Osteoblast (primary cell): ENCODE measurements at regions not wholly inside any gene's neighbourhood (a gene's known extent, or its start where the extent isn't known, plus 50 kb on each side); places are given as distances from the start of the nearest gene placed in this dataset.

Source experiments
- DNase-seq: peaks from one replicate; pipeline ENCODE4 v3.0.0; 2011; ENCODE audit warnings: low spot score, mixed read lengths; ENCODE audit not compliant: insufficient read length; ENCODE audit errors: missing footprints
- H2AFZ ChIP-seq: 2 replicates; pipeline ENCODE4 v1.6.0; 2011; ENCODE audit warnings: mild to moderate bottlenecking, low read length
- H3K27ac ChIP-seq: 2 replicates; pipeline ENCODE4 v1.5.1; 2011; ENCODE audit warnings: mild to moderate bottlenecking, low read depth, low read length, moderate library complexity
- H3K27me3 ChIP-seq: 2 replicates; pipeline ENCODE4 v1.6.0; 2012; ENCODE audit warnings: mild to moderate bottlenecking, control low read depth, inconsistent platforms, low read length, moderate library complexity; ENCODE audit not compliant: insufficient read depth
- H3K36me3 ChIP-seq: 2 replicates; pipeline ENCODE4 v1.5.1; 2011; ENCODE audit warnings: mild to moderate bottlenecking, low read length, control low read depth, moderate library complexity; ENCODE audit not compliant: insufficient read depth
- H3K4me1 ChIP-seq: 2 replicates; pipeline ENCODE4 v1.5.1; 2011; ENCODE audit warnings: mild to moderate bottlenecking, low read length, control low read depth, moderate library complexity; ENCODE audit not compliant: insufficient read depth
- H3K4me2 ChIP-seq: 2 replicates; pipeline ENCODE4 v1.6.0; 2011; ENCODE audit warnings: mild to moderate bottlenecking, low read length; ENCODE audit not compliant: insufficient read depth
- H3K4me3 ChIP-seq: fragments of 200-600 bp; sonication (generic); 3 replicates; pipeline ENCODE4 v1.5.1; 2012; ENCODE audit warnings: mild to moderate bottlenecking, low read length, inconsistent platforms; ENCODE audit not compliant: insufficient read depth
- H3K79me2 ChIP-seq: 2 replicates; pipeline ENCODE4 v1.6.0; 2012; ENCODE audit warnings: mild to moderate bottlenecking, low read length, control low read depth, inconsistent platforms; ENCODE audit not compliant: insufficient read depth
- H3K9me3 ChIP-seq: 2 replicates; pipeline ENCODE4 v1.5.1; 2011; ENCODE audit warnings: low read depth, low read length, control low read depth
- H4K20me1 ChIP-seq: 2 replicates; pipeline ENCODE4 v1.6.0; 2012; ENCODE audit warnings: mild to moderate bottlenecking, low read length, control low read depth; ENCODE audit not compliant: insufficient read depth
- CTCF ChIP-seq: IDR thresholded peaks from 2 replicates; pipeline ENCODE4 v1.5.1; 2011; ENCODE audit warnings: mild to moderate bottlenecking, low read depth, low read length, moderate library complexity; ENCODE audit errors: extremely low read depth

GRCh38 chr13:73228546-73228945, 169.7 kb downstream of the KLF5 start:
- no peaks in the 10 kb centered on the region for H3K27me3 ChIP-seq
- no peak overlapping the region for H3K27ac ChIP-seq
- no peak overlapping the region for H3K4me2 ChIP-seq
- no peaks in the 10 kb centered on the region for H3K79me2 ChIP-seq
- H3K4me3 ChIP-seq, result no peak overlapping the region
- H2AFZ ChIP-seq, result no peak overlapping the region
- no peaks in the 10 kb centered on the region for H3K9me3 ChIP-seq
- DNase-seq, result peak; percentile 44
- peaks cover 4% of the 10 kb centered on the region for H3K4me1 ChIP-seq
- H3K36me3 ChIP-seq, result no peaks in the 10 kb centered on the region
- no peaks in the 10 kb centered on the region for H4K20me1 ChIP-seq
- peak; percentile 17 for TF ChIP-seq CTCF

- Histone ChIP-seq H2AFZ (no peak overlapping the region), H3K27me3 (no peaks in the 10 kb centered on the region), H3K4me2 (no peak overlapping the region), H3K27ac (no peak overlapping the region), H3K36me3 (no peaks in the 10 kb centered on the region), H3K4me3 (no peak overlapping the region), H3K9me3 (no peaks in the 10 kb centered on the region), H4K20me1 (no peaks in the 10 kb centered on the region), H3K79me2 (no peaks in the 10 kb centered on the region), H3K4me1 (peaks cover 4% of the 10 kb centered on the region)
- DNase-seq, result no peak
- no peak for TF ChIP-seq CTCF
Observed at GRCh38 chr13:73225990-73226389, 167.2 kb downstream of the KLF5 start.

GRCh38 chr13:73224703-73225102, 165.9 kb downstream of the KLF5 start:
- DNase-seq, result no peak
- Histone ChIP-seq H2AFZ (no peak overlapping the region), H3K36me3 (no peaks in the 10 kb centered on the region), H3K4me3 (no peak overlapping the region), H3K4me2 (no peak overlapping the region), H3K4me1 (peaks cover 4% of the 10 kb centered on the region), H3K27me3 (no peaks in the 10 kb centered on the region), H3K27ac (no peak overlapping the region), H3K79me2 (no peaks in the 10 kb centered on the region), H4K20me1 (no peaks in the 10 kb centered on the region), H3K9me3 (no peaks in the 10 kb centered on the region)
- TF ChIP-seq CTCF, result no peak

GRCh38 chr13:73223372-73223781, 164.6 kb downstream of the KLF5 start:
- no peaks in the 10 kb centered on the region for H3K9me3 ChIP-seq
- no peak for DNase-seq
- no peaks in the 10 kb centered on the region for H3K27me3 ChIP-seq
- H3K4me1 ChIP-seq, result peaks cover 4% of the 10 kb centered on the region
- no peaks in the 10 kb centered on the region for H3K79me2 ChIP-seq
- H3K27ac ChIP-seq, result no peak overlapping the region
- no peak for TF ChIP-seq CTCF
- H3K36me3 ChIP-seq, result no peaks in the 10 kb centered on the region
- H3K4me3 ChIP-seq, result no peak overlapping the region
- H4K20me1 ChIP-seq, result no peaks in the 10 kb centered on the region
- H2AFZ ChIP-seq, result no peak overlapping the region
- H3K4me2 ChIP-seq, result no peak overlapping the region
